Stimulated activated naive CD8-positive, alpha-beta T cell treated with anti-CD3 and anti-CD28 coated beads, Interleukin-15, Interleukin-2, amounts not matched to agents 100 ng/mL and 50 ng/mL, for 24 hours (primary cell): ENCODE measurements at regions not wholly inside any gene's neighbourhood (a gene's known extent, or its start where the extent isn't known, plus 50 kb on each side); places are given as distances from the start of the nearest gene placed in this dataset.

ENCODE experiments used
- H3K27ac Mint-ChIP-seq: one replicate; pipeline ENCODE4 v1.8.0; 2021; ENCODE audit warnings: mild to moderate bottlenecking, mixed read lengths
- H3K27me3 Mint-ChIP-seq: one replicate; pipeline ENCODE4 v1.8.0; 2021; ENCODE audit warnings: mixed read lengths
- H3K36me3 Mint-ChIP-seq: one replicate; pipeline ENCODE4 v1.8.0; 2021; ENCODE audit warnings: low read depth, mixed read lengths
- H3K4me1 Mint-ChIP-seq: one replicate; pipeline ENCODE4 v1.8.0; 2021; ENCODE audit warnings: low read depth, mixed read lengths
- H3K4me3 Mint-ChIP-seq: one replicate; pipeline ENCODE4 v1.8.0; 2021; ENCODE audit warnings: mild to moderate bottlenecking, mixed read lengths
- H3K9me3 Mint-ChIP-seq: one replicate; pipeline ENCODE4 v1.8.0; 2021; ENCODE audit warnings: mixed read lengths

- Mint-ChIP-seq H3K9me3 (no peaks in the 10 kb centered on the region), H3K36me3 (no peaks in the 10 kb centered on the region), H3K4me1 (peaks cover 16% of the 10 kb centered on the region), H3K4me3 (no peak overlapping the region), H3K27me3 (no peaks in the 10 kb centered on the region), H3K27ac (no peak overlapping the region)
These were observed 161.7 kb upstream of the PARP11 start for GRCh38 chr12:4034921-4035320.

- Mint-ChIP-seq H3K27me3 (no peaks in the 10 kb centered on the region), H3K4me1 (peaks cover 24% of the 10 kb centered on the region), H3K9me3 (no peaks in the 10 kb centered on the region), H3K4me3 (no peak overlapping the region), H3K36me3 (no peaks in the 10 kb centered on the region), H3K27ac (no peak overlapping the region)
These were observed 159.9 kb upstream of the PARP11 start for GRCh38 chr12:4032924-4033615.

GRCh38 chr12:4031703-4032291 lies 158.6 kb upstream of the PARP11 start:
- Mint-ChIP-seq H3K4me3 (peak overlapping the region; percentile 57), H3K27me3 (no peaks in the 10 kb centered on the region), H3K36me3 (no peaks in the 10 kb centered on the region), H3K27ac (peak overlapping the region; percentile 54), H3K9me3 (no peaks in the 10 kb centered on the region), H3K4me1 (peaks cover 35% of the 10 kb centered on the region)

DNA sequence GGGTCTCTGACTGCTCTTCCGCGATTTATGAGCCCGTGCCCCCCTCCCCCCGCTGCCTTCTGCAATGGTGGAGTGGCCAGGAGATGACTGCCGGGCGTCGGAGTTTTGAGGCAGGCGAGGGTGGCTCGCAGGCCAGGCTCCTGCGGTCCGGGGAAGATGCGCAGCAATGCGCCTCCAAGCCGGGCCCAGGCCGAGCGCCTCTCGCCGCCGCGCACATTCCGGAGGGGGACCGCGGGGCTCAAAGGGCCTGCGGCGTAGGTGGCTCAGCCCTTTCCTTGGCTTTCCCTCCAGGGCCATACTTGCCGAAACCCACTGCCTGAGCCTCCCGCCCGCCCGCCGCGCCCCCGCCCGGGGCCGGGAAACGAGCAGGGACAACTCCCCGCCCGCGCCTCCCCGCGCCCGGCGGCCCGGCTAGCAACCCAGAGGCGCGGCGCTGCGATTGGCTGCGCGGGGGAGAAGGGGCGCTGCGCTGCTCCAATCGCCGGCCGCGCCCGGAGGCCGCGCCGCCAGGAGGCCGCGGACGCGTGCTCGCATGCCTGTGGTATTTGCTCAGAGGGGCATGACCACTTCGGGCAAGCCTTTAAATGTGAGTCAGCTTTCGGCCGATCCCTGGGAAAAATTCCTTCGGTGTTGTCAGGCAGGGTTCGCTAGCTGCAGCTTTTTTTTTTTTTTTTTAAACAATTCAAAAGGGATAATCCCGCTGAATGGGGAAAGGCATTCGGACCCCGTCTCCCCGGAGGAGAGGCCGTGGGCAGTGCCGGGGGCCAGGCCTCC lies 157.9 kb upstream of the PARP11 start:
- H3K27me3 Mint-ChIP-seq = no peaks in the 10 kb centered on the region
- H3K9me3 Mint-ChIP-seq = no peaks in the 10 kb centered on the region
- H3K4me1 Mint-ChIP-seq = peaks cover 42% of the 10 kb centered on the region
- H3K27ac Mint-ChIP-seq = peak overlapping the region; percentile 42
- peak overlapping the region; percentile 67 for H3K4me3 Mint-ChIP-seq
- no peaks in the 10 kb centered on the region for H3K36me3 Mint-ChIP-seq

GRCh38 chr12:4027412-4027811 lies 154.2 kb upstream of the PARP11 start:
- H3K4me3 Mint-ChIP-seq = peak overlapping the region; percentile 27
- no peaks in the 10 kb centered on the region for H3K36me3 Mint-ChIP-seq
- H3K27me3 Mint-ChIP-seq = no peaks in the 10 kb centered on the region
- H3K27ac Mint-ChIP-seq = peak overlapping the region; percentile 72
- no peaks in the 10 kb centered on the region for H3K9me3 Mint-ChIP-seq
- peaks cover 48% of the 10 kb centered on the region for H3K4me1 Mint-ChIP-seq

DNA sequence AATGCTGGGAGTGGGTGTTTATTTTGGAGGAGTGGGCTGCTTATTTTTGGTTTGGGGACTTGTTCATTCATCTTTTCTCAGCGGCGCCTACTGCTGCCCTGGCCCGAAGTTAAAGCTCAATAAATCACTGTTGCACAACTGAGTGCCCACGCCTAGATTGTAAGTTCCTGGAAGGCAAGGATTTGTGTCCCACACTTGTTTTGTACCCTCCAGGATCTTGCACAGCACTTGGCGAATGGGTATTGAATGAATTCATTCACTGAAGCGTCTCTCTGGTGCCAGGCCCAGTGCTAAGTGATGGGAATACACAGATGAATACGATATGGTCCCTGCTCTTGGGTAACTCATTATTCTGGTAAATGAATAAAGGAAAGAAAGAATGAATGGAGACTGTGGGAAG lies 153.3 kb upstream of the PARP11 start:
- Mint-ChIP-seq H3K9me3 (no peaks in the 10 kb centered on the region), H3K27ac (no peak overlapping the region), H3K4me1 (peaks cover 44% of the 10 kb centered on the region), H3K4me3 (no peak overlapping the region), H3K27me3 (no peaks in the 10 kb centered on the region), H3K36me3 (no peaks in the 10 kb centered on the region)

DNA sequence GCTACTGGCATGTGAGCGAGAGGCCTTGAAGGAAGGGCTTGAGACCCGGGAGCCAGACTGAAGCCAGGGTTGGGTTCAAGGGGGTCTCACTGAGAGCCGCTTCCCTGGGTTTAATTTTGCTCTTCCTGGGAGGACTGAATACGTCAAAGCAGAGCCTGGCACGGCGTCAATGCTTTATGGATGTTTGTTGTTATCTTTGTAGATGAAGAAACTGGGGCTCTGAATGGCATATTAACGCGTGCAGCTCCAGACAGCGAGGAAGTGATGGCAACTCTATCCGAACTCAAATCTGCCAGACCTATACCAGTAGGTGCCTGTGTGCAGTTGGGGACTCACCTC lies 152.8 kb upstream of the PARP11 start:
- H3K27ac Mint-ChIP-seq = no peak overlapping the region
- H3K27me3 Mint-ChIP-seq = no peaks in the 10 kb centered on the region
- no peaks in the 10 kb centered on the region for H3K9me3 Mint-ChIP-seq
- no peaks in the 10 kb centered on the region for H3K36me3 Mint-ChIP-seq
- H3K4me3 Mint-ChIP-seq = no peak overlapping the region
- peaks cover 44% of the 10 kb centered on the region for H3K4me1 Mint-ChIP-seq

DNA sequence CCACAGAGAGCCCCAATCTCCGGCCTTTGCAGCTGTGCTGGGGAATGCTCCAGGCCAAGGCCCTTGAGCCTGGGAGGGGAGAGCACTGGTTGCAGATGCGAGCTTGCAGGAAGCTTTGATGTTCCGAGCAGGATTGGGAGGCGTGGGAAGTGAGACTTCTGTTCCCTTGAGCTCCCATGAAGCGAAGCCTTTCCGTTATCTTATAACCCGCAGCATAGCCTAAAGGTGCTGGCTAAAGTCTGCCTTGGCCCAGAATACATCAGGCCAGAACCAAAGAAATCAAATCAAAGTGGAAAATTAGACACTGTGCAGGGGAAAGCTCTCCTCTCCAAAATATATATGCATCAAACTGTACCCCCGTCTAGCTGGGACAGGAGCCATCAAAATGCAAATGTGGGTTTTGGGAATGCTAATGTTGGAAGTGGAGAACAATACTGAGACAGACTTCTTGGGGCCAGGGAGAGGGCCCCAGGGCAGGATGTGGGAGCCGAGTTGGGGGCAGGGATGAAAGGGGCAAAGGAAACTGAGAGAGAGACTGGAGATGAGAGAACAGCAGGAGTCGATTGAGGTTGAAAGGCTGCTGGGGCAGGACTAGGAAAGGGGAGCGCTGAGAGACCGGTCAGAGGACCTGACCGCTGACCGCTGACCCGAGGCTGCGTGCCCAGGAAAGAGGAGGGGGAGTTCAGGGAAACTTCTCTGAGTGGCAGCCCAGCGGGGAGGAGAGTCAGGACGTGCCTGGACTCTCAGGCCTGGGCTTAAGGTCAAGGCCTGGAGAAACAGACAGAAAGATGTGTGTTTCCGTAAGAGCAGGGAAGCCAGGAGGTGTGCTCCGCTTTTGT lies 152.2 kb upstream of the PARP11 start:
- peaks cover 38% of the 10 kb centered on the region for H3K4me1 Mint-ChIP-seq
- peak overlapping the region; percentile 7 for H3K27ac Mint-ChIP-seq
- H3K4me3 Mint-ChIP-seq = no peak overlapping the region
- no peaks in the 10 kb centered on the region for H3K9me3 Mint-ChIP-seq
- H3K27me3 Mint-ChIP-seq = no peaks in the 10 kb centered on the region
- H3K36me3 Mint-ChIP-seq = no peaks in the 10 kb centered on the region

DNA sequence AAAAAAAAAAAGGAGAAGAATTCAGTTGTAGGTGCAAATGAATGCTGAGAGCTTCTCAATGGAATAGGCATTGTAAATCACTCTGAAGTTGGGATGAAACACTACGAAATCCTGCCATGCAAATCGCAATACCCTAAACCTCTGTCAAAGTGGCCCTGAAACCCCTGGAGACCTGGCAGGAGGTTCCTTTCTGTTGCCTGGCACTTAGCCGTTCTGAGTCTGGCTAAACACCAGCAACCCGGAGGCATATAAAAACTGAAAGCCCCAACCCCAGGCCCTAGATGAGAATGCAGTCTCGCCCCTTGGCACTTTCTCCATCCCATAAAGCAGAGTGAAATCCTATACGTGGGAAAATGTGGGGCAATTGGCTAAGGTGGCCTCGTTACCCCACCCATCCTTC lies 151.5 kb upstream of the PARP11 start:
- Mint-ChIP-seq H3K27me3 (no peaks in the 10 kb centered on the region), H3K4me1 (peaks cover 31% of the 10 kb centered on the region)

DNA sequence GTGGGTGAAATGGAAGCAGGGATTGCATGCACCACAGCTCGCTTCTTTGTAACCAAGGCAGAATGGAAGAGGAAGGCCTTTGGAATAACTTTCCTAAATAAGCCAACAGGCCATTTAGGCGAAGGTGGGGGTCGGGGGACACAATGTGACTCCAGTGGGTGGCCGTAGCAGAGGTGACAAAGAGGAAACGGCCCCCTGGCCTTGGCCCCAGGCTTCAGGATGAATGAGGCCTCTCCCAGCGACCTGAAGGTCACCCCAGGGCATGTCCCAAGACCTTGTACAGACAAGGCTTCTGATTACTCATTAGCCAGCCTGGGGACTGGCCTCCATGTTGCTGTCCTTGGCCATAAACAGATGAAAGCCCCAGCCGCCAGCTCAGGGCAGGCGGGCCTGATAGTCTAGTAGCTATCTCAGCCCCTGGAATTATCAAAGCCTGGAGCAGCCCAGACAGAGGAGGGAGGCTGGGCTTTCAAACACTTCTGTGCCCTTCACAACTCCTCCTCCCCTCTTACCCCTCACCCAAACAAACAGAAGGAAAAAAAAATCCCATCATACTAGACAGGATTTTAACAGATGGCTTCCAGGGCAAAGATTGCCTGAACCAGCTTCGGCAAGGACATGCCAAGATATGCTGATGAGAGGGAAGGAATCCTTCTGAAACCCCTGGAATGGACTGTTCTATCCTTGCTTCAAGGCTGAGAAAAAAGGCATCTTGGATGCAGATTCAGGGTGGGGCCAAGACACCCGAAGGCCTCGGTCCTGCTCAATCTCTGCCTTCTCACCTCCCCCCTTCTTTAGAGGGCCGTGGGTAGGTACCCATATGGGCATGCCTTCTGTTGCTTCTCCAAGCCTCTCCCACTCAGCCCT lies 142.3 kb upstream of the PARP11 start:
- H3K36me3 Mint-ChIP-seq = no peaks in the 10 kb centered on the region
- H3K9me3 Mint-ChIP-seq = no peaks in the 10 kb centered on the region
- H3K4me3 Mint-ChIP-seq = no peak overlapping the region
- H3K27ac Mint-ChIP-seq = no peak overlapping the region
- no peaks in the 10 kb centered on the region for H3K4me1 Mint-ChIP-seq
- no peaks in the 10 kb centered on the region for H3K27me3 Mint-ChIP-seq

More for the DNA sequence above, 151.5 kb upstream of the PARP11 start:
- Mint-ChIP-seq H3K27ac (no peak overlapping the region), H3K4me3 (no peak overlapping the region), H3K36me3 (no peaks in the 10 kb centered on the region), H3K9me3 (no peaks in the 10 kb centered on the region)

DNA sequence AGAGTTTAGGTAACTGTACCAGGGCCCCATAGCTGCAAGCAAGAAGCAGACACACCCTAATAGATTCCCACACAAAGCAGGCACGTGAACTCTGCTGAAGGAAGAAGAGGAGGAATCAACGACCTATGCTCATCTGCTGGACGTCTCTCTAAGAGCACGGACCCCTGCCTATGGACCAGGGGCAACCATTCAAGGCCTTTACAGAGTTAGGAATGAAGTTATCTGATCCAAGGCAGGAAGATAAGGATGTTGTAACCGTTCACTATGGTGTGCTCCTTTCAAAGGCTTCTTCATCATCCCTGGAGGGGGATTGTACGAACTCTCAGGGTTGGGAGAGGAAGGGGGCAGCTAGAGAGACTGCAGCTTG lies 141.6 kb upstream of the PARP11 start:
- Mint-ChIP-seq H3K4me1 (no peaks in the 10 kb centered on the region), H3K9me3 (no peaks in the 10 kb centered on the region), H3K36me3 (no peaks in the 10 kb centered on the region), H3K27ac (no peak overlapping the region), H3K4me3 (no peak overlapping the region), H3K27me3 (no peaks in the 10 kb centered on the region)

DNA sequence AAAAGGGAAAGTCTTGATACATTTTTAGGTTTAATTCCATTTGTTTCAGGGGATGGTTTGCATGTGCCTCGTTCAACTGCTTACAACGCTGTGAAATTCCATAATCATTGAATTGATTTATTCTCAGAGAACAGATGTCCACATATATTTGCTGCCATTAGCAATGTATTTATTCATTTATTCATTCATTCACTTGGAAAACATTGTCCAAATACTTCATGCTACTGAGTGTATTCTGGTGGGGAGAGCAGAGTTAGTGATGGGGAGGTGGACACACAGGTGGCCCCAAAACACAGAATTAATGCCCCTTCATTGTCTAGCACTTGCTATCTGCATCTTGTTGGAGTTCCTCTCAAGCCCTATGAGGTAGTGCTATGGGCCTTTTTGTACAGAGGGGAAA lies 141.2 kb upstream of the PARP11 start:
- no peak overlapping the region for H3K27ac Mint-ChIP-seq
- no peaks in the 10 kb centered on the region for H3K27me3 Mint-ChIP-seq
- no peaks in the 10 kb centered on the region for H3K4me1 Mint-ChIP-seq
- no peak overlapping the region for H3K4me3 Mint-ChIP-seq
- no peaks in the 10 kb centered on the region for H3K9me3 Mint-ChIP-seq
- H3K36me3 Mint-ChIP-seq = no peaks in the 10 kb centered on the region

- H3K4me1 Mint-ChIP-seq = no peaks in the 10 kb centered on the region
- peak overlapping the region; percentile 32 for H3K27ac Mint-ChIP-seq
- H3K9me3 Mint-ChIP-seq = no peaks in the 10 kb centered on the region
- H3K36me3 Mint-ChIP-seq = no peaks in the 10 kb centered on the region
- peaks cover 3% of the 10 kb centered on the region for H3K27me3 Mint-ChIP-seq
- no peak overlapping the region for H3K4me3 Mint-ChIP-seq
These were observed 140.1 kb upstream of the PARP11 start for GRCh38 chr12:4012977-4013968.
